ENCODE measurements at regions not wholly inside any gene's neighbourhood (a gene's known extent, or its start where the extent isn't known, plus 50 kb on each side); places are given as distances from the start of the nearest gene placed in this dataset.

- TF ChIP-seq POLR2A (IDR thresholded peaks at IDR 0.05; ENCODE audit: borderline replicate concordance, extremely low read depth, insufficient read depth, insufficient read length) = no peak
- no peak for TF ChIP-seq CTCF (IDR thresholded peaks at IDR 0.05 in 2 of 3, conservative IDR thresholded peaks at IDR 0.05 in 1 of 3; ENCODE audit: borderline replicate concordance in 1 of 3, insufficient read depth in 1 of 3, low read depth in 2 of 3, low read length in 2 of 3)
- TF ChIP-seq MAX (IDR thresholded peaks at IDR 0.05) = no peak
- no peak for TF ChIP-seq POLR2AphosphoS5 (IDR thresholded peaks at IDR 0.05; ENCODE audit: low read depth, low read length)
- no peak for TF ChIP-seq CEBPB (IDR thresholded peaks at IDR 0.05; ENCODE audit: low read depth)
- no peak for TF ChIP-seq EZH2 (IDR thresholded peaks at IDR 0.05)
- no peak for TF ChIP-seq SP1 (IDR thresholded peaks at IDR 0.05; ENCODE audit: low read depth)
- no peak for TF ChIP-seq YY1 (IDR thresholded peaks at IDR 0.05; ENCODE audit: extremely low read depth, insufficient replicate concordance, low read depth, low read length)
- no peak for TF ChIP-seq RAD21 (IDR thresholded peaks at IDR 0.05; ENCODE audit: low read depth)
- no peak for TF ChIP-seq SRF (IDR thresholded peaks at IDR 0.05; ENCODE audit: low read depth)
- TF ChIP-seq ZFX (IDR thresholded peaks at IDR 0.05) = no peak
- TF ChIP-seq EZH2phosphoT487 (IDR thresholded peaks at IDR 0.05; ENCODE audit: borderline replicate concordance) = no peak
- TF ChIP-seq EGR1 (IDR thresholded peaks at IDR 0.05; ENCODE audit: low read depth) = no peak
- TF ChIP-seq SIN3A (IDR thresholded peaks at IDR 0.05; ENCODE audit: low read depth) = no peak
Observed at GRCh38 chr7:17558135-17558534, 259.7 kb downstream of the AHR start.
